ENCODE measurements at regions not wholly inside any gene's neighbourhood (a gene's known extent, or its start where the extent isn't known, plus 50 kb on each side); places are given as distances from the start of the nearest gene placed in this dataset.

DNA sequence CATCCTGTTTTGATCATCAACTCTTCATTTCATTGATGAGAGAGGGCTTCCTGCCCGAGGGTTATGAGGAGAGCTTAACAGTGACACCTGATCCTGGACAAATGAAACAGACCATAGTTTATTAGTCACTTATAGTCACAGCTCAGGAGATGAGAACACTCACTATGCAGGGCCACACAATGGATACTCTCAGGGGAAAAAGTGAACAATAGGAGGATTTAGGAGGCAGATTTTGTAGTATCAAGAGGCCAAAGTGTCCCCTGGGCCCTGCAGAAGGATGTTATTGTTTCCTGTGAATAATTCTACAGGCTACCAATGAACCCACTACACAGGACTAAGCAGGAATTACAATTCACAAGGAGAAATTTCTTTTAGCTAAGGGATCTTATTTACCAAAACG, 772.8 kb upstream of the MAN1A1 start:
- DNase-seq (ENCODE audit: low read depth): no peak
- H3K4me3 ChIP-seq (ENCODE audit: control insufficient read depth, low read depth, low read length): no peak overlapping the region
- TF ChIP-seq, protein P1, sequence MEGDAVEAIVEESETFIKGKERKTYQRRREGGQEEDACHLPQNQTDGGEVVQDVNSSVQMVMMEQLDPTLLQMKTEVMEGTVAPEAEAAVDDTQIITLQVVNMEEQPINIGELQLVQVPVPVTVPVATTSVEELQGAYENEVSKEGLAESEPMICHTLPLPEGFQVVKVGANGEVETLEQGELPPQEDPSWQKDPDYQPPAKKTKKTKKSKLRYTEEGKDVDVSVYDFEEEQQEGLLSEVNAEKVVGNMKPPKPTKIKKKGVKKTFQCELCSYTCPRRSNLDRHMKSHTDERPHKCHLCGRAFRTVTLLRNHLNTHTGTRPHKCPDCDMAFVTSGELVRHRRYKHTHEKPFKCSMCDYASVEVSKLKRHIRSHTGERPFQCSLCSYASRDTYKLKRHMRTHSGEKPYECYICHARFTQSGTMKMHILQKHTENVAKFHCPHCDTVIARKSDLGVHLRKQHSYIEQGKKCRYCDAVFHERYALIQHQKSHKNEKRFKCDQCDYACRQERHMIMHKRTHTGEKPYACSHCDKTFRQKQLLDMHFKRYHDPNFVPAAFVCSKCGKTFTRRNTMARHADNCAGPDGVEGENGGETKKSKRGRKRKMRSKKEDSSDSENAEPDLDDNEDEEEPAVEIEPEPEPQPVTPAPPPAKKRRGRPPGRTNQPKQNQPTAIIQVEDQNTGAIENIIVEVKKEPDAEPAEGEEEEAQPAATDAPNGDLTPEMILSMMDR (IDR thresholded peaks at IDR 0.05; ENCODE audit: control insufficient read depth, insufficient read depth, low read depth, low read length, missing control alignments): no peak

DNA sequence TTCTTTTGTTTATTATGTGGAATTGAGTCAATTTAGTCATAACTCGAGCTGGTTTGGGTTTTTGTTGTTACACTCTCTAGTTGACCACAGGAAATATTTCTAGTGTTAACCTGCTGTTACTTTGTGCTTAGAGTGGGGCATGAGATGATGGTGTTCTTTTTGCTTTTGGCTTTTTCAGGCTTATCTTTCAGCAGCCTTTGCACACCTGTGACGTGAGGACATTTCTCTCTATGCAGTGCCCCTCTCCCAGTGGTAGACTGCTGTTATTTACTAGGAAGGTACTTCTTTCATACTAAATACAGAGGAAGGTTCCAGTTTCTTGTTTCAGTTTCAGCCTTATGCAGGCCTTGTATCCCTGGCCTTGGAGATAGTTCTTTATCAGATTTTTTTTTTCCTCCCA, 766.8 kb upstream of the MAN1A1 start:
- DNase-seq (ENCODE audit: low read depth): no peak
- no peak overlapping the region for H3K4me3 ChIP-seq (ENCODE audit: control insufficient read depth, low read depth, low read length)
- TF ChIP-seq, protein P1 (IDR thresholded peaks at IDR 0.05; ENCODE audit: control insufficient read depth, insufficient read depth, low read depth, low read length, missing control alignments): no peak

DNA sequence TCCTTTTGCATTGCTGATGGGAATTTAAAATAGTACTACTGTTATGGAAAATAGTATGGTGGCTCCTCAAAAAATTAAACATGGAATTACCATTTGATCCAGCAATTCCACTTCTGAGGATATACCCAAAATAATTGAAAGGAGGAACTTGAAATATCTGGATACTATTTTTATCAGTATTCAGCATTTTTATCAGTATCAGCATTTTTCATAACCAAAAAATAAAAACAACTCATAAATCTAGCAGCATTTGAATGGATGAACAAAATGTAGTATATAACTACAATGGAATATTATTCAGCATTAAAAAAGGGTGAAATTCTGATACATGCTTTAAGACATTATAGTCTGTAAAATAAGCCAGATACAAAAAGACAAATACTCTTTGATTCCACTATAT, 763.4 kb upstream of the MAN1A1 start:
- no peak for DNase-seq (ENCODE audit: low read depth)
- TF ChIP-seq, protein P1 (IDR thresholded peaks at IDR 0.05; ENCODE audit: control insufficient read depth, insufficient read depth, low read depth, low read length, missing control alignments): no peak
- no peak overlapping the region for H3K4me3 ChIP-seq (ENCODE audit: control insufficient read depth, low read depth, low read length)

DNA sequence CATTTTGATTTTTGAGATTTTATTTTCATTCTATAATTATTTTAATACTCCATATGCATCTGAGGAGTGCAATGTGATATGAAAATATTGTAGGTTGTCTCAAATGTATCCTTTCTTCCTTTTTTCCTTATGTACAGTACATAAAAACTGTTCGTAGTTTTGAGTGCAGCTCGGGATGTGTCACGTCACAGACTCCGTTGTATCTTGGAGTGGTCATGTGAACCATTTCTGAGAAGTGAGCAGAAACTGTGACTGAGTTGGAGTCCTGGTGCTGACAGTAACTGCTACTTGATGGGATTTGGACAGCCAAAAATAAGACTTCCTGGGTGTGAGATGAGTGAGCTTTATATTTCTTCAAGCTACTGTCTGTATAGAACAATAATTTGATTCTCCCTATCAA, 761.4 kb upstream of the MAN1A1 start:
- no peak overlapping the region for H3K4me3 ChIP-seq (ENCODE audit: control insufficient read depth, low read depth, low read length)
- TF ChIP-seq, protein P1 (IDR thresholded peaks at IDR 0.05; ENCODE audit: control insufficient read depth, insufficient read depth, low read depth, low read length, missing control alignments): no peak
- no peak for DNase-seq (ENCODE audit: low read depth)

DNA sequence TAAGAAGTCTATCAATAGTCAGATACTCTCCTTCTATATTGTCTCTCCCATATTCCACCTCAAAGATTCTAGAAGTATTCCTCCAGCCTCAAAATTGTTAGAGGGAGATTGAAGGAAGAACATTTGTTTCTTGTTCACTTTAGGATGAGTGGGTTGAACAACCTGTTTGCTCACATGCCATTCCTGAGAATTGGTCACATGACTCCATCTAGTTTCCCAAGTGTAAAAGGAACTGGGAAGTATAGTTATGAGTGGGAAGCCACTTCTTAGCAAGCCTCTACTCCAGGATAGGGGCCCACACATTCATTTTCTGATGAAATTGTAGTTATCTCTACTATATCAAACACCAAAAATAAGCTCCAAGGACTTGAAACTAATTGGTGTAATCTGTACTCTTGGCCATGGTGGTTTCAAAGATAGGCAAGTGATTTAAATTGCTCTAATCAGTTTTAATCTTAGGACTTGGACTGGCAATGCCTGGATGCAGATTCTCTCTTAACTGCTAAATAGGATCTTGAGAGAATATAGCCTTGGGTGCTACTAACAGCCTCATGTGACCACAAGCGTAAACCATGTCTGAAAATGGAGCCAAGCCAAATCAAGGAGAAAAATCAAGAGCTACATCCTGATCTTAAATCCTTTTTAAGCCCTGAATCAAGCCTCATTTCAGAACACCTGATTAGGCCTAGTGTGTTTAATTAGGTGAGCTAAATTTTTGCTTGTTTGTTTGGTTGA, 758.7 kb upstream of the MAN1A1 start:
- no peak for DNase-seq (ENCODE audit: low read depth)
- no peak overlapping the region for H3K4me3 ChIP-seq (ENCODE audit: control insufficient read depth, low read depth, low read length)
- TF ChIP-seq, protein P1 (IDR thresholded peaks at IDR 0.05; ENCODE audit: control insufficient read depth, insufficient read depth, low read depth, low read length, missing control alignments): no peak

DNA sequence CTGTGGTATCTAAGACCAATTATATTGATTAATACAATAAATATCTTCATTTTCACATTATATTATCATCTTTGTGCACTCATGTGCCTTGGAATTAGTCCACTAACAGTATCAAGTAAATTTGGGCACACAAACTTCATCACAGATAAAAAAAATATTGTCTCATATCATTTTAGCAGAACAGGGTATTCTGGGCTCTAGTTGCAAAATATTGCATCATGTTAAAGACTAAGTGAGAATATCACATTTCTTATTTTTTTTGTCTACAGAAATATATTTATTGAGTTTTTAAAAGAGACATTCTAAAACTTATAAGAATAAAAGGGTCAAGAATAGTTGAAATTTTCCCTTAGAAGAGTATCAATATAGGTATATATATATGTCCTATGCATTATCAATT, 754.1 kb upstream of the MAN1A1 start:
- no peak overlapping the region for H3K4me3 ChIP-seq (ENCODE audit: control insufficient read depth, low read depth, low read length)
- no peak for DNase-seq (ENCODE audit: low read depth)
- TF ChIP-seq, protein P1 (IDR thresholded peaks at IDR 0.05; ENCODE audit: control insufficient read depth, insufficient read depth, low read depth, low read length, missing control alignments): no peak
